ENCODE measurements at regions not wholly inside any gene's neighbourhood (a gene's known extent, or its start where the extent isn't known, plus 50 kb on each side); places are given as distances from the start of the nearest gene placed in this dataset.

DNA sequence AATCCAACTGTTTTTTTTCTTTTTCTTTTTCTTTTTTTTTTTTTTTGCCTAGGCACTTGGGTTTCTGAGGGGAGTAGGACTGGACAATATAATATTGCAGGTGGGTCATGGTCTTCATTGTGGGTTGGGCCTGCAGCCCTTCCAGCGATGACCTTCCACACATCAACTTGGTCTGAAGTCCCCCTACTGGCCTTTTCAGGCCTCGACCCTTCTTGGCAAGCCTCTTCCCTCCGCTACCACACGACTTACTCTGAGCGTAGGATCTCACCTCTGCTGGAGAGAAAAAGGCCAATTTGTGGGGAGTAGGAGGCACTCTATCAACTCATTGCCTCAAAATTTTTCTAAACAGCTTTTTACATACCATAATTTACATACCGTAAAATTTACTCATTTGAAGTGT, 51.1 kb upstream of the GRIK3 start:
- DNase-seq: no peak
- intact Hi-C loops (cut with micrococcal nuclease): no loop called here
- CTCF ChIA-PET: no interaction called here
- POLR2A ChIA-PET: no interaction called here
- H3K27me3 Mint-ChIP-seq: no peaks in the 10 kb centered on the region
- H3K36me3 Mint-ChIP-seq (ENCODE audit: low read depth): no peaks in the 10 kb centered on the region
- no peak overlapping the region for H3K4me3 Mint-ChIP-seq
- ATAC-seq: no peak
- H3K27ac Mint-ChIP-seq: no peak overlapping the region
- no peaks in the 10 kb centered on the region for H3K4me1 Mint-ChIP-seq (ENCODE audit: low read depth)
- H3K9me3 Mint-ChIP-seq: no peaks in the 10 kb centered on the region
- TF ChIP-seq, protein P1, sequence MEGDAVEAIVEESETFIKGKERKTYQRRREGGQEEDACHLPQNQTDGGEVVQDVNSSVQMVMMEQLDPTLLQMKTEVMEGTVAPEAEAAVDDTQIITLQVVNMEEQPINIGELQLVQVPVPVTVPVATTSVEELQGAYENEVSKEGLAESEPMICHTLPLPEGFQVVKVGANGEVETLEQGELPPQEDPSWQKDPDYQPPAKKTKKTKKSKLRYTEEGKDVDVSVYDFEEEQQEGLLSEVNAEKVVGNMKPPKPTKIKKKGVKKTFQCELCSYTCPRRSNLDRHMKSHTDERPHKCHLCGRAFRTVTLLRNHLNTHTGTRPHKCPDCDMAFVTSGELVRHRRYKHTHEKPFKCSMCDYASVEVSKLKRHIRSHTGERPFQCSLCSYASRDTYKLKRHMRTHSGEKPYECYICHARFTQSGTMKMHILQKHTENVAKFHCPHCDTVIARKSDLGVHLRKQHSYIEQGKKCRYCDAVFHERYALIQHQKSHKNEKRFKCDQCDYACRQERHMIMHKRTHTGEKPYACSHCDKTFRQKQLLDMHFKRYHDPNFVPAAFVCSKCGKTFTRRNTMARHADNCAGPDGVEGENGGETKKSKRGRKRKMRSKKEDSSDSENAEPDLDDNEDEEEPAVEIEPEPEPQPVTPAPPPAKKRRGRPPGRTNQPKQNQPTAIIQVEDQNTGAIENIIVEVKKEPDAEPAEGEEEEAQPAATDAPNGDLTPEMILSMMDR (IDR thresholded peaks at IDR 0.05): no peak

DNA sequence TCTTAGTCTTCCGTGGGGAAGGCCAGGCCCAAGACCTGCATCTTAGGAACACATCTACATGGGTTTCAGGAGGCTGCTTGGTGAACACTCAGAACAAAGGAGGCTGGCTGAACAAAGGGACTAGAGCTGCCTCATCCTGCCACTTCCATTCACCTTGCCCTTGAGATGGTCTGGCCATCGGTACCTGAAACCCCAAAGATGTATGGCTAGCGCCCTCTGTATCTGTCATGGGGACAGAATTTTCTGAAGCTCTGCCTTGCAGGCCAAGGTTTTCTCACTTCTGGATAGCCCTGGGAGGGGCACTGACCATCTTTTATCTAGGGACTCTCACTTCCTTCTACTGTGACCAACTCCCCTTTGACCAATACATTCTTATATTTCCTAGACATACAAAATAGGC, 55.4 kb upstream of the GRIK3 start:
- intact Hi-C loops (cut with micrococcal nuclease): no loop called here
- Mint-ChIP-seq H3K4me3 (no peak overlapping the region), H3K4me1 (ENCODE audit: low read depth) (no peaks in the 10 kb centered on the region), H3K27ac (no peak overlapping the region), H3K27me3 (peaks cover 3% of the 10 kb centered on the region), H3K9me3 (no peaks in the 10 kb centered on the region), H3K36me3 (ENCODE audit: low read depth) (no peaks in the 10 kb centered on the region)
- ChIA-PET CTCF (no interaction called here), POLR2A (interaction anchor here (0.6 kb wide), 1 partner anchor 19 kb away, joined by 3 read pairs; no protein-coding TSS in a partner anchor)
- ATAC-seq: no peak
- TF ChIP-seq, protein P1 (IDR thresholded peaks at IDR 0.05): no peak
- DNase-seq: no peak

DNA sequence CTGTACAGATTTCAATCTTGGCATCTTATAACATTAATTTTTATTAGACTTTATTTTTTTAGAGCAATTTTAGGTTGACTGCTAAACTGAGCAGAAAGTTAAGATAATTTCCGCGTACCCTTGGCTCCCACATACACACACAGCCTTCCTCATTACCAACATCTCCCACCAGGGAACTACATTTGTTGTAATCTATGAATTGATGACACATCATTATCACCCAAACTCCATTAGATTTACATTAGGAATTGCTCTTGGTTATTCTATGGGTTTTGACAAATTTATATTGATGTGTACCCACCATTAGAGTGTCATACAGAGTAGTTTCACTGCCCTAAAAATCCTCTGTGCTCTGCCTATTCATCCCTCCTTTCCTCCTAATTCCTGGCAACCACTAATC, 56.4 kb upstream of the GRIK3 start:
- Mint-ChIP-seq H3K4me1 (ENCODE audit: low read depth) (no peaks in the 10 kb centered on the region), H3K27me3 (peaks cover 5% of the 10 kb centered on the region), H3K27ac (no peak overlapping the region), H3K4me3 (no peak overlapping the region), H3K36me3 (ENCODE audit: low read depth) (no peaks in the 10 kb centered on the region), H3K9me3 (no peaks in the 10 kb centered on the region)
- intact Hi-C loops (cut with micrococcal nuclease): no loop called here
- DNase-seq: no peak
- ATAC-seq: no peak
- POLR2A ChIA-PET: no interaction called here
- TF ChIP-seq, protein P1 (IDR thresholded peaks at IDR 0.05): no peak
- CTCF ChIA-PET: no interaction called here

DNA sequence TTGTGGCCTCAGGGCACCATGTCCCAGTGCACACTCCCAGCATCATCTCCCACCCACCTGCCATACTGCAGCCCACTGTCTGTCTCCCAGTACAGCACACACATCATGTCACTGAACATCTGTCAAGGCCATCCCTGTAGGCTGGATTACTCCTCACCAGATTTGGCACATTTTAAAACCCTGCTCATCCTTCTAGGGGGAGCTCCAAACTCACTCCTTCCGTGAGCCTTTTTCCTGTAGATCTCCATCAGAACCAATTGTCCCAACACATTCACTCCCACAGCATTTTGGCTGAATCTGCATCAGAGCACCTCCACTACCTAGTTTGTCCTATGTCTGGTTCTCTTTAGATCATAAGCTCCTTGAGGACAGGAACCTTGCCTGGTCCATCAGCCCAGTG, 58.6 kb upstream of the GRIK3 start:
- CTCF ChIA-PET: no interaction called here
- H3K9me3 Mint-ChIP-seq: no peaks in the 10 kb centered on the region
- peaks cover 6% of the 10 kb centered on the region for H3K27me3 Mint-ChIP-seq
- no peak overlapping the region for H3K4me3 Mint-ChIP-seq
- DNase-seq: no peak
- H3K27ac Mint-ChIP-seq: no peak overlapping the region
- no peak for ATAC-seq
- intact Hi-C loops (cut with micrococcal nuclease): no loop called here
- H3K4me1 Mint-ChIP-seq (ENCODE audit: low read depth): no peaks in the 10 kb centered on the region
- POLR2A ChIA-PET: no interaction called here
- no peaks in the 10 kb centered on the region for H3K36me3 Mint-ChIP-seq (ENCODE audit: low read depth)
- TF ChIP-seq, protein P1 (IDR thresholded peaks at IDR 0.05): no peak

DNA sequence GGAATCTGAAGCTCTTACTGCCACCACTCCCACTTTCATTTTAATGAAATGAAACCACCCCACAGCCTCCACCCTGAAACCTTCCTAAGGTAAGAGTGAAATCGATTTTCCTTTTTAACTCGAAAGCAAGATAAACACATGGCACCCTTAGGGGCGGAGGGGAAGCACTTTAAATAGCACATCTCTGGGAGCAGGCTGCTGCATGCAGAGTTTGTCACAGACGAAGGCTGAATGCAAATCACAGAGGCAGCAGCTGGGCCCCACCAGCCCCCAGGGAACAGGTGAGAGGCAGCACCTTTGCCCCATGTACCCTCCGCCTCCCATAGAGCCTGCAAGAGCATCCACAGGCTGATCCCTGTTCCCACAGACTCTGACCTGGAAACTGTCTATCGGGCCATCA, 60.0 kb upstream of the GRIK3 start:
- peaks cover 6% of the 10 kb centered on the region for H3K27me3 Mint-ChIP-seq
- no peak overlapping the region for H3K27ac Mint-ChIP-seq
- no peak for DNase-seq
- intact Hi-C loops (cut with micrococcal nuclease): no loop called here
- H3K9me3 Mint-ChIP-seq: no peaks in the 10 kb centered on the region
- no peak overlapping the region for H3K4me3 Mint-ChIP-seq
- H3K36me3 Mint-ChIP-seq (ENCODE audit: low read depth): no peaks in the 10 kb centered on the region
- no peaks in the 10 kb centered on the region for H3K4me1 Mint-ChIP-seq (ENCODE audit: low read depth)
- POLR2A ChIA-PET: no interaction called here
- TF ChIP-seq, protein P1 (IDR thresholded peaks at IDR 0.05): no peak
- ATAC-seq: no peak
- CTCF ChIA-PET: no interaction called here
